Keratinocyte (primary cell): ENCODE measurements at regions not wholly inside any gene's neighbourhood (a gene's known extent, or its start where the extent isn't known, plus 50 kb on each side); places are given as distances from the start of the nearest gene placed in this dataset.

ENCODE experiments used
- CTCF ChIP-seq, 3 experiments: IDR thresholded peaks in 1 of 3; conservative IDR thresholded peaks in 1 of 3; optimal IDR thresholded peaks in 1 of 3; 2 replicates in 2 of 3; 3 replicates in 1 of 3; pipeline versions ENCODE3 to v1.5.1; 2011; ENCODE audit warnings: low read length in 3 of 3, mild to moderate bottlenecking in 3 of 3, moderate library complexity in 2 of 3, control low read depth in 1 of 3, inconsistent platforms in 1 of 3; ENCODE audit not compliant: insufficient read depth in 2 of 3; ENCODE audit errors: extremely low read depth in 1 of 3
- EZH2 ChIP-seq: IDR thresholded peaks from one replicate; pipeline ENCODE4 v1.6.1; 2012; ENCODE audit warnings: inconsistent platforms, mild to moderate bottlenecking, low read length, moderate library complexity

- TF ChIP-seq CTCF (optimal IDR thresholded peaks at IDR 0.05 in 1 of 3, IDR thresholded peaks at IDR 0.05 in 1 of 3, conservative IDR thresholded peaks at IDR 0.05 in 1 of 3; ENCODE audit: extremely low read depth in 1 of 3, insufficient read depth in 2 of 3, low read length in 3 of 3) (no peak), EZH2 (no peak)
These were observed 654.9 kb upstream of the KCNMB2 start for GRCh38 chr3:177881351-177881750.
